ENCODE measurements at regions not wholly inside any gene's neighbourhood (a gene's known extent, or its start where the extent isn't known, plus 50 kb on each side); places are given as distances from the start of the nearest gene placed in this dataset.

DNA sequence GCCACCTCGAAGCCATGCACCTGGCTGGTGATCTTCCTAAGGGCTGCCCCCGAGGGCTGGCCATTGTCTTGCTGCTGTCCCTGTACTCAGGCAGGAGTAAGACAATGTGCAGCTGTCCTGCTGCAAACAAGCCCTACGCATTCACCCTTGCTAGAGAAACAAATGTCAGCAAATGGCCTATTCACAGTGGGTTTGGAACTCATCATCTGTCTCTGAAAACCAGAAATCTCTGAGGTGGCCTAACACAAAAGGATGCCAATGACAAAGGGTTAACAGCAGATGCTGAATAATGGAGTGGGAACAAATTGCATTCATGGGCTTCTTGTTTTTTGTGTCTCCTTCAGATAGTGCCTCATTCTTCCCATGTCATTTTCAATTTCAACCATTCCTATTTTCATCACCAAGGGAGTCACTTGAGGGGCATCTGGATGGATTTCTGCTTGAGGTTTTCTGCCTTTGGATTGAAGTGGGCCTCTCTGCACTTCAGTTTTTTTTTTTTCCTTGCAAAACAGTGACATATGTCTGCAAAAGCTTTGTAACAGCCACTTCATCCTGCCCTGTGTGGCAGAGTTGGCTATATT lies 261.6 kb upstream of the VLDLR start:
- TF ChIP-seq CTCF (IDR thresholded peaks at IDR 0.05; ENCODE audit: low read depth, low read length, missing control alignments): no peak
- H3K4me3 ChIP-seq (replicated peaks; ENCODE audit: low read depth, low read length): no peak overlapping the region
- no peak for DNase-seq (ENCODE audit: extremely low read depth, low read depth)

DNA sequence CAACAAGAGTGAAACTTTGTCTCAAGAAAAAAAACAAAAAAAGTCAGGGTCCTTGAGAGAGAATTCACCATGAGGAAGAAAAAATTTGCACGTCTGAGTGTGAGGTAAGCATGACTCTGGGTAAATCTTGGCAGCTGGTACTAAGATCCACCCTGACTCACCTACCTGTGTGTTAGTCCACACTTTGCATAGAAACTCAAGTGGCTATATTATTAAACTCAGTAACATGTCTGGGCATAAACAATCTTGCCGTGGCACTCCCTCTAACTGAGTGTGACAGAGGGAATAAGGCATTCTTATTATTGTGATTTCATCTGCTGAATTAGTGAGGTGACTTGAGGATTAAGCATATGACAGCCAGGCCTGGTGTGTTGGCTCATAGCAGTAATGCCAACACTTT lies 259.4 kb upstream of the VLDLR start:
- no peak for DNase-seq (ENCODE audit: extremely low read depth, low read depth)
- no peak overlapping the region for H3K4me3 ChIP-seq (replicated peaks; ENCODE audit: low read depth, low read length)
- TF ChIP-seq CTCF (IDR thresholded peaks at IDR 0.05; ENCODE audit: low read depth, low read length, missing control alignments): no peak

DNA sequence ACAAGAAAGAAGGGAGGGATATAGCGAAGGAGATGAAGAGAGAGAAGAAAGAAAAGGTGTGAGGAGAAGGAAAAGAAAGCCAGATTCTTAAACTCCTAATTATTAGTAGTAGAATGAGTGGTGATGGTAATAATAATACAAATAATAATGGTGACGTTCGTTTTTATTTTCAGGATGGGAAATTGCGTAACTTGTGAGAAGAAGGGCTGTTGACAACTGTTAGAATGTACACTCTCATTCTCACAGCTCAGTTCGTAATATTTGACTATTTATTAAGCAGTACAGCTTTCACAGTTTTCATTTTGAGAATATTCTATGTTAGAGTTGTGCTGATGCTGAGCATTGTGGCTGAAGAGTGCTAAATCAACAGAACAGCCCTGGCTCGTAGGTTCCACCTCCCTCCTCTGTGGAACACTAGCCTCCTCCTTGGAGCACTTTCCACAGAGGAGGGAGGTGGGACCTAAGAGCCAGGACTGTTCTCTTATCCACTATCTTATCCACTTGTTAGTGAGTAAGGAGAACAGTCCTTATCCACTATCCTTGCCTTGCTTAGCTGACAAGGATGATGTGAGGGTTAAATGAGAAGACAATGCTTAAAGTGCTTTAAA lies 258.3 kb upstream of the VLDLR start:
- TF ChIP-seq CTCF (IDR thresholded peaks at IDR 0.05; ENCODE audit: low read depth, low read length, missing control alignments): no peak
- no peak for DNase-seq (ENCODE audit: extremely low read depth, low read depth)
- H3K4me3 ChIP-seq (replicated peaks; ENCODE audit: low read depth, low read length): no peak overlapping the region

DNA sequence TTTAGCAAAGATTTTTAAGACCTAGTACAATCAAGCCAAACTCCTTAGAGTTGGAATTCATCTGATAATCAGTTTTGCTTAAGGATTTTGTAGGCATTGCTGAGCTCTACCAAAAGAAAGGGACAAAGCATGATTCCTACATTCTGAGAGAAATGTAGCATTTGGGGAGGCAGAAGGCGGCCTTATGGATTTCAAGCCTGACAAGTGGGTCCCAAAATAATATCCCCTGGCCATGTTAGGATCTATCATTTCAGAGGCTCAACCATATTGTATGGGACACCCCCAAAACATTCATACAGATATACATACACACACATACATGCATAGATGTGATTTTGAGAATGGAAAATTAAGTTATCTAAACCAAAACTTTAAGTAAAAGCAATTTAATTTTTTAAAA lies 257.8 kb upstream of the VLDLR start:
- TF ChIP-seq CTCF (IDR thresholded peaks at IDR 0.05; ENCODE audit: low read depth, low read length, missing control alignments): no peak
- no peak overlapping the region for H3K4me3 ChIP-seq (replicated peaks; ENCODE audit: low read depth, low read length)
- DNase-seq (ENCODE audit: extremely low read depth, low read depth): no peak

DNA sequence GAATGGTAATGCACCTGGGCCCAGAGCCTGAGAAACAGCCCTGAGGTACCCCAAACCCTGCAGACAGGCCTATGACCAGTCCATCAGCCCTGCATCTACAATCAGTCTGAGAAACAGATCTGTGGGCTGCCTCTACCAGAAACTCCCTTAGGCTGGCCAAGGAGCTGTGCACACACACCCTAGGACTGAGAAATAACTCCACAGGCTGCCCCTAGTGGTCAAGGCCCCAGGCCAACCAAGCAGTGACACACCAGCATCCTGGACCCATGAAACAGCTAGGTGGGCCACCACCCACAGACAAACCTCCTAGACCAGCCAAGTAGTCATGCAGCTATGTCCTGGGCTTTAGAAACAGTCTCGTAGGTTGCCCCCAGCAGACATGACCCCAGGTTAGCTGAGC lies 253.6 kb upstream of the VLDLR start:
- peak; percentile 38 for TF ChIP-seq CTCF (IDR thresholded peaks at IDR 0.05; ENCODE audit: low read depth, low read length, missing control alignments)

GRCh38 chr9:2373648-2374047 lies 247.9 kb upstream of the VLDLR start:
- TF ChIP-seq CTCF (IDR thresholded peaks at IDR 0.05; ENCODE audit: low read depth, low read length, missing control alignments): no peak
- no peak for DNase-seq (ENCODE audit: extremely low read depth, low read depth)
- no peak overlapping the region for H3K4me3 ChIP-seq (replicated peaks; ENCODE audit: low read depth, low read length)

More for the DNA sequence above, 253.6 kb upstream of the VLDLR start:
- H3K4me3 ChIP-seq (replicated peaks; ENCODE audit: low read depth, low read length): no peak overlapping the region
- no peak for DNase-seq (ENCODE audit: extremely low read depth, low read depth)

DNA sequence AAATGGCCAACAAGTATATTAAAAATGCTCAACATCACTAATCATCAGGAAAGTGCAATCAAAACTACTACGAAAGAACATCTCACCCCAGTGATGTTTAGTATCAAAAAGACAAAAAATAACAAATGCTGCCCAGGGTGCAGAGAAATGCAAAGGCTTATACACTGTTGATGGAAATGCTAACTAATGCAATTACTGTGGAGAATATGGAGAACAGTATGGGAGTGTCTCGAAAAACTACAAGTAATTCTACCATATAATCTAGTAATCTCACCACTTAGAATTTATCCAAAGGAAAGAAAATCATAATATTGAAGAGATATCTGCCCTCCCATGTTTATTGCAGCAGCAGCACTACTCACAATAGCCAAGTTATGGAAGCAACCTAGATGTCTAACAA lies 246.5 kb upstream of the VLDLR start:
- TF ChIP-seq CTCF (IDR thresholded peaks at IDR 0.05; ENCODE audit: low read depth, low read length, missing control alignments): no peak
- no peak overlapping the region for H3K4me3 ChIP-seq (replicated peaks; ENCODE audit: low read depth, low read length)
- DNase-seq (ENCODE audit: extremely low read depth, low read depth): no peak
